PC-3 (cell line): ENCODE measurements at regions not wholly inside any gene's neighbourhood (a gene's known extent, or its start where the extent isn't known, plus 50 kb on each side); places are given as distances from the start of the nearest gene placed in this dataset.

Experiments used
- ATAC-seq: fragments of 200-7000 bp; cut with Tn5 transposase; 2 replicates; pipeline ENCODE4 v1.9.1; 2020; ENCODE audit warnings: mild to moderate bottlenecking, moderate library complexity
- BruUV-seq: library from RNA; stranded (reverse); fragments of 400-500 nt; replicated peaks from 2 replicates; lab custom pipeline; 2021; lab: Mats Ljungman, UMichigan
- CTCF ChIA-PET: fragments of 300-600 bp; sonication (Branson Sonifier 250); formaldehyde crosslinking; loops from one replicate; lab custom pipeline; 2022; ENCODE audit warnings: antibody characterized with exemption; lab: Charles Lee
- POLR2A ChIA-PET: fragments of 300-600 bp; sonication (Branson Sonifier 250); formaldehyde crosslinking; loops from one replicate; lab custom pipeline; 2022; ENCODE audit warnings: antibody characterized with exemption; ENCODE audit not compliant: unreplicated experiment; lab: Charles Lee
- DNase-seq: peaks from one replicate; pipeline ENCODE4 v3.0.0-alpha.2; 2015
- H2AFZ ChIP-seq: fragments of 300-600 bp; sonication (generic); 2 replicates; pipeline ENCODE4 v1.6.0; 2016; ENCODE audit warnings: antibody characterized with exemption, low read length
- H3F3A ChIP-seq: fragments of 300-600 bp; sonication (generic); one replicate; pipeline ENCODE4 v1.6.0; 2017; ENCODE audit warnings: antibody characterized with exemption, low read length, control low read depth, mild to moderate bottlenecking; ENCODE audit not compliant: unreplicated experiment
- H3K27ac ChIP-seq: fragments of 300-600 bp; sonication (generic); 2 replicates; pipeline ENCODE4 v1.5.1; 2016; ENCODE audit warnings: mild to moderate bottlenecking, low read length
- H3K27me3 ChIP-seq: fragments of 300-600 bp; sonication (generic); 2 replicates; pipeline ENCODE4 v1.6.1; 2016; ENCODE audit warnings: low read length, mixed read lengths
- H3K36me3 ChIP-seq: fragments of 300-600 bp; sonication (generic); 2 replicates; pipeline ENCODE4 v1.6.1; 2016; ENCODE audit warnings: low read depth, mixed run types, low read length, mixed read lengths
- H3K4me1 ChIP-seq: fragments of 300-600 bp; sonication (generic); 2 replicates; pipeline ENCODE4 v1.5.1; 2016; ENCODE audit warnings: low read length; ENCODE audit not compliant: insufficient read depth
- H3K4me2 ChIP-seq: fragments of 300-600 bp; sonication (generic); 2 replicates; pipeline ENCODE4 v1.6.0; 2016; ENCODE audit warnings: low read length
- H3K4me3 ChIP-seq: fragments of 300-600 bp; sonication (generic); 2 replicates; pipeline ENCODE4 v1.5.1; 2016; ENCODE audit warnings: mild to moderate bottlenecking, low read length, mixed read lengths
- H3K79me2 ChIP-seq: fragments of 300-600 bp; sonication (generic); 2 replicates; pipeline ENCODE4 v1.6.1; 2017; ENCODE audit warnings: low read length, mixed read lengths
- H3K9ac ChIP-seq: fragments of 300-600 bp; sonication (generic); 2 replicates; pipeline ENCODE4 v1.6.0; 2016; ENCODE audit warnings: mild to moderate bottlenecking, low read length
- H3K9me2 ChIP-seq: fragments of 300-600 bp; sonication (generic); replicated peaks from 2 replicates; pipeline ENCODE4 v1.6.1; 2016; ENCODE audit warnings: mixed run types, low read length, mixed read lengths
- H3K9me3 ChIP-seq: fragments of 300-600 bp; sonication (generic); 2 replicates; pipeline ENCODE4 v1.6.1; 2016; ENCODE audit warnings: low read length, mixed read lengths
- H4K20me1 ChIP-seq: fragments of 300-600 bp; sonication (generic); 2 replicates; pipeline ENCODE4 v1.6.1; 2016; ENCODE audit warnings: low read length, mixed read lengths
- EZH2 ChIP-seq: fragments of 300-600 bp; sonication (generic); IDR thresholded peaks from one replicate; pipeline ENCODE4 v1.6.1; 2017; ENCODE audit warnings: antibody characterized with exemption, mild to moderate bottlenecking, low read length; ENCODE audit not compliant: unreplicated experiment
- EZH2phosphoT487 ChIP-seq: fragments of 300-600 bp; sonication (generic); IDR thresholded peaks from 2 replicates; pipeline ENCODE4 v1.6.1; 2018; ENCODE audit warnings: mild to moderate bottlenecking, antibody characterized with exemption, low read length, borderline replicate concordance
- intact Hi-C: fragments of 100-400 bp; cut with micrococcal nuclease; formaldehyde crosslinking; loops from 2 replicates; pipeline ENCODE4 v1.9.0; 2023
- TF ChIP-seq, protein P1 (sequence below): fragments of 300-600 bp; sonication (generic); conservative IDR thresholded peaks from 2 replicates; pipeline ENCODE4 v1.5.1; 2017; ENCODE audit warnings: antibody characterized with exemption, low read depth, mild to moderate bottlenecking, low read length

- DNase-seq: no peak
- H3K9me2 ChIP-seq: no peaks in the 10 kb centered on the region
- intact Hi-C loops: no loop called here
- no peak overlapping the region for H2AFZ ChIP-seq
- H3K27me3 ChIP-seq: no peaks in the 10 kb centered on the region
- H3F3A ChIP-seq: no peaks in the 10 kb centered on the region
- no TSS peak for BruUV-seq
- no peaks in the 10 kb centered on the region for H3K79me2 ChIP-seq
- H3K9me3 ChIP-seq: no peaks in the 10 kb centered on the region
- ATAC-seq: no peak
- no peak overlapping the region for H3K27ac ChIP-seq
- ChIA-PET CTCF (no interaction called here), POLR2A (no interaction called here)
- TF ChIP-seq EZH2phosphoT487: no peak
- TF ChIP-seq EZH2: no peak
- TF ChIP-seq, protein P1, sequence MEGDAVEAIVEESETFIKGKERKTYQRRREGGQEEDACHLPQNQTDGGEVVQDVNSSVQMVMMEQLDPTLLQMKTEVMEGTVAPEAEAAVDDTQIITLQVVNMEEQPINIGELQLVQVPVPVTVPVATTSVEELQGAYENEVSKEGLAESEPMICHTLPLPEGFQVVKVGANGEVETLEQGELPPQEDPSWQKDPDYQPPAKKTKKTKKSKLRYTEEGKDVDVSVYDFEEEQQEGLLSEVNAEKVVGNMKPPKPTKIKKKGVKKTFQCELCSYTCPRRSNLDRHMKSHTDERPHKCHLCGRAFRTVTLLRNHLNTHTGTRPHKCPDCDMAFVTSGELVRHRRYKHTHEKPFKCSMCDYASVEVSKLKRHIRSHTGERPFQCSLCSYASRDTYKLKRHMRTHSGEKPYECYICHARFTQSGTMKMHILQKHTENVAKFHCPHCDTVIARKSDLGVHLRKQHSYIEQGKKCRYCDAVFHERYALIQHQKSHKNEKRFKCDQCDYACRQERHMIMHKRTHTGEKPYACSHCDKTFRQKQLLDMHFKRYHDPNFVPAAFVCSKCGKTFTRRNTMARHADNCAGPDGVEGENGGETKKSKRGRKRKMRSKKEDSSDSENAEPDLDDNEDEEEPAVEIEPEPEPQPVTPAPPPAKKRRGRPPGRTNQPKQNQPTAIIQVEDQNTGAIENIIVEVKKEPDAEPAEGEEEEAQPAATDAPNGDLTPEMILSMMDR: no peak
- no peak overlapping the region for H3K4me3 ChIP-seq
- H3K9ac ChIP-seq: no peak overlapping the region
- no peak overlapping the region for H3K4me2 ChIP-seq
- H3K4me1 ChIP-seq: no peaks in the 10 kb centered on the region
- H4K20me1 ChIP-seq: no peaks in the 10 kb centered on the region
- no peaks in the 10 kb centered on the region for H3K36me3 ChIP-seq
These were observed 191.5 kb upstream of the PARD3B start for GRCh38 chr2:204353823-204354222.

- no peaks in the 10 kb centered on the region for H3K9me3 ChIP-seq
- POLR2A ChIA-PET: no interaction called here
These were observed 190.8 kb upstream of the PARD3B start for GRCh38 chr2:204354442-204354856.

GRCh38 chr2:204355688-204356087 is 189.6 kb upstream of the PARD3B start:
- intact Hi-C loops: no loop called here
- H3K9me3 ChIP-seq: no peaks in the 10 kb centered on the region
- H4K20me1 ChIP-seq: no peaks in the 10 kb centered on the region
- no peaks in the 10 kb centered on the region for H3F3A ChIP-seq
- H3K27me3 ChIP-seq: no peaks in the 10 kb centered on the region
- no peak overlapping the region for H3K4me3 ChIP-seq
- no peak overlapping the region for H3K9ac ChIP-seq
- ATAC-seq: no peak
- H3K9me2 ChIP-seq: no peaks in the 10 kb centered on the region
- ChIA-PET CTCF (no interaction called here), POLR2A (no interaction called here)
- 0 out of 2 replicates have a peak overlapping the region, but pooled peaks have one; percentile 21 for H2AFZ ChIP-seq
- TF ChIP-seq EZH2phosphoT487: no peak
- TF ChIP-seq, protein P1: no peak
- TF ChIP-seq EZH2: no peak
- no peak overlapping the region for H3K27ac ChIP-seq
- H3K4me1 ChIP-seq: no peaks in the 10 kb centered on the region
- DNase-seq: no peak
- no peak overlapping the region for H3K4me2 ChIP-seq
- no peaks in the 10 kb centered on the region for H3K79me2 ChIP-seq
- no peaks in the 10 kb centered on the region for H3K36me3 ChIP-seq
- BruUV-seq: no TSS peak

More at GRCh38 chr2:204354442-204354856, 190.8 kb upstream of the PARD3B start:
- Histone ChIP-seq H3K4me1 (no peaks in the 10 kb centered on the region), H3K4me3 (no peak overlapping the region), H4K20me1 (no peaks in the 10 kb centered on the region), H3F3A (no peaks in the 10 kb centered on the region), H3K79me2 (no peaks in the 10 kb centered on the region), H3K27me3 (no peaks in the 10 kb centered on the region), H3K9ac (no peak overlapping the region), H3K27ac (no peak overlapping the region), H3K9me2 (no peaks in the 10 kb centered on the region), H3K4me2 (no peak overlapping the region), H2AFZ (no peak overlapping the region), H3K36me3 (no peaks in the 10 kb centered on the region)
- intact Hi-C loops: no loop called here
- CTCF ChIA-PET: no interaction called here
- TF ChIP-seq, protein P1: no peak
- no peak for TF ChIP-seq EZH2phosphoT487
- no peak for TF ChIP-seq EZH2
- DNase-seq: no peak
- ATAC-seq: no peak
- BruUV-seq: no TSS peak
